GM12878 (cell line): ENCODE measurements at regions not wholly inside any gene's neighbourhood (a gene's known extent, or its start where the extent isn't known, plus 50 kb on each side); places are given as distances from the start of the nearest gene placed in this dataset.
"Not testable (repeated sequence)": the region's sequence is repeated elsewhere in the genome, so short reads cannot be mapped to it uniquely, and the experiment has no call there.

Source experiments
- ATAC-seq: fragments of 200-7000 bp; cut with Tn5 transposase; 3 replicates; pipeline ENCODE4 v1.9.1; 2020; ENCODE audit warnings: mild to moderate bottlenecking, moderate library complexity
- BruUV-seq: library from RNA; stranded (reverse); fragments of 400-500 nt; replicated peaks from 2 replicates; lab custom pipeline; 2021; lab: Mats Ljungman, UMichigan
- CTCF ChIA-PET: fragments of 300-600 bp; sonication (Branson Sonifier 250); formaldehyde crosslinking; extraction: SDS; loops from one replicate; lab custom pipeline; 2021; ENCODE audit warnings: inconsistent platforms; lab: Yijun Ruan, JAX
- POLR2A ChIA-PET: fragments of 350-600 bp; formaldehyde crosslinking; extraction: SDS; loops from one replicate; lab custom pipeline; 2021; ENCODE audit warnings: inconsistent platforms; lab: Charles Lee
- RAD21 ChIA-PET: fragments of 300-600 bp; sonication (Branson Sonifier 250); formaldehyde crosslinking; loops from one replicate; lab custom pipeline; 2023; ENCODE audit warnings: antibody characterized with exemption; ENCODE audit not compliant: unreplicated experiment; lab: Charles Lee
- SMC1A ChIA-PET: fragments of 300-600 bp; sonication (Branson Sonifier 250); formaldehyde crosslinking; loops from one replicate; lab custom pipeline; 2023; ENCODE audit not compliant: unreplicated experiment, uncharacterized antibody; lab: Charles Lee
- DNase-seq: peaks from one replicate; pipeline ENCODE4 v3.0.0-alpha.2; 2011; ENCODE audit warnings: low read depth, low spot score
- FAIRE-seq: peaks from 3 replicates; lab custom pipeline; 2011; peaks lifted over from hg19 to GRCh38; lab: Jason Lieb, UNC
- H2AFZ ChIP-seq: 2 replicates; pipeline ENCODE4 v1.6.0; 2011; ENCODE audit warnings: low read depth, low read length, control low read depth; ENCODE audit not compliant: control insufficient read depth
- H3K27ac ChIP-seq: 2 replicates; pipeline ENCODE4 v1.5.1; 2011; ENCODE audit warnings: control low read depth; ENCODE audit not compliant: control insufficient read depth, insufficient read depth
- H3K27me3 ChIP-seq, 2 experiments: replicated peaks in 1 of 2; 2 replicates each; pipeline versions ENCODE4 v1.6.0 to v1.6.1; 2011; ENCODE audit warnings: low read length in 1 of 2; ENCODE audit not compliant: control insufficient read depth in 2 of 2, insufficient read depth in 2 of 2
- H3K36me3 ChIP-seq, 2 experiments: 2 replicates each; pipeline ENCODE4 v1.5.1; 2011; ENCODE audit warnings: low read length in 1 of 2; ENCODE audit not compliant: control insufficient read depth in 2 of 2, insufficient read depth in 2 of 2
- H3K4me1 ChIP-seq: 2 replicates; pipeline ENCODE4 v1.6.1; 2011; ENCODE audit warnings: mild to moderate bottlenecking, low read length, moderate library complexity, mixed read lengths; ENCODE audit not compliant: control insufficient read depth, insufficient read depth
- H3K4me2 ChIP-seq: 2 replicates; pipeline ENCODE4 v1.6.0; 2011; ENCODE audit warnings: control low read depth; ENCODE audit not compliant: control insufficient read depth, insufficient read depth
- H3K4me3 ChIP-seq: fragments of 200-600 bp; sonication (generic); 2 replicates; pipeline ENCODE4 v1.5.1; 2016
- H3K79me2 ChIP-seq: 2 replicates; pipeline ENCODE4 v1.6.0; 2011; ENCODE audit warnings: low read length; ENCODE audit not compliant: control insufficient read depth, insufficient read depth
- H3K9ac ChIP-seq: 2 replicates; pipeline ENCODE4 v1.8.0; 2011; ENCODE audit warnings: low read length, control low read depth, mixed read lengths; ENCODE audit not compliant: control insufficient read depth, insufficient read depth
- H3K9me3 ChIP-seq: replicated peaks from 3 replicates; pipeline ENCODE4 v1.5.1; 2011; ENCODE audit warnings: mild to moderate bottlenecking, low read length; ENCODE audit not compliant: control insufficient read depth, insufficient read depth
- H4K20me1 ChIP-seq: 2 replicates; pipeline ENCODE4 v1.6.0; 2011; ENCODE audit not compliant: control insufficient read depth, insufficient read depth
- ATF2 ChIP-seq: IDR thresholded peaks from 2 replicates; pipeline ENCODE4 v1.6.1; 2012; ENCODE audit warnings: low read length, inconsistent platforms
- CHD1 ChIP-seq: IDR thresholded peaks from 2 replicates; pipeline ENCODE4 v1.6.1; 2012; ENCODE audit warnings: low read depth, low read length, improper control_type of control experiment
- CUX1 ChIP-seq: IDR thresholded peaks from 2 replicates; pipeline ENCODE4 v1.6.1; 2012; ENCODE audit warnings: improper control_type of control experiment, low read depth, low read length; ENCODE audit not compliant: insufficient replicate concordance
- FOXM1 ChIP-seq: IDR thresholded peaks from 2 replicates; pipeline ENCODE4 v1.6.1; 2012; ENCODE audit warnings: low read depth, mild to moderate bottlenecking, inconsistent platforms, low read length, moderate library complexity
- IKZF2 ChIP-seq, 2 experiments: fragments of 450-650 bp; IDR thresholded peaks; 2 replicates each; pipeline ENCODE4 v1.6.1; 2017; ENCODE audit warnings: mild to moderate bottlenecking in 2 of 2, moderate library complexity in 2 of 2
- IRF4 ChIP-seq: IDR thresholded peaks from 2 replicates; pipeline ENCODE4 v1.6.1; 2011; ENCODE audit warnings: low read depth, low read length
- MLLT1 ChIP-seq: fragments of 450-650 bp; IDR thresholded peaks from 2 replicates; pipeline ENCODE4 v1.6.1; 2016; ENCODE audit warnings: mild to moderate bottlenecking
- NFXL1 ChIP-seq: fragments of 450-650 bp; IDR thresholded peaks from 2 replicates; pipeline ENCODE4 v1.6.1; 2017; ENCODE audit warnings: antibody characterized with exemption, mild to moderate bottlenecking, borderline replicate concordance
- ZNF384 ChIP-seq: IDR thresholded peaks from 2 replicates; pipeline ENCODE4 v1.6.1; 2012; ENCODE audit warnings: low read depth, mild to moderate bottlenecking, low read length, improper control_type of control experiment, borderline replicate concordance
- ZZZ3 ChIP-seq: IDR thresholded peaks from 2 replicates; pipeline ENCODE4 v1.6.1; 2011; ENCODE audit warnings: low read depth; ENCODE audit not compliant: control insufficient read depth, insufficient read length
- WGBS: methylation state at CpG from one replicate; pipeline ENCODE4 v1.1.6; 2016; ENCODE audit warnings: low lambda C conversion rate; ENCODE audit not compliant: insufficient replicate concordance, insufficient coverage; ENCODE audit errors: missing lambda C conversion rate; 5-methylcytosine and 5-hydroxymethylcytosine counted together
- in situ Hi-C: fragments of 300-500 bp; cut with MboI; formaldehyde crosslinking; loops from 9 replicates; pipeline ENCODE4 v1.14.3; 2018; ENCODE audit warnings: mixed read lengths
- intact Hi-C: fragments of 100-400 bp; cut with micrococcal nuclease; formaldehyde crosslinking; loops from one replicate; pipeline ENCODE4 v1.14.2; 2022; ENCODE audit not compliant: unreplicated experiment

GRCh38 chr14:43547596-43547995 is 959.5 kb downstream of the FSCB start:
- H4K20me1 ChIP-seq, BruUV-seq, H2AFZ ChIP-seq, H3K4me1 ChIP-seq, H3K27me3 ChIP-seq, H3K9me3 ChIP-seq, H3K36me3 ChIP-seq, H3K79me2 ChIP-seq, FAIRE-seq, H3K4me2 ChIP-seq, in situ Hi-C loops, CTCF ChIA-PET, DNase-seq, ATAC-seq, POLR2A ChIA-PET, SMC1A ChIA-PET, H3K9ac ChIP-seq, H3K27ac ChIP-seq, H3K4me3 ChIP-seq, intact Hi-C loops, RAD21 ChIA-PET: not testable (repeated sequence)
- 39% methylated on average over 2 of the region's 2 CpGs for WGBS

- CTCF ChIA-PET: interaction anchor here (1.3 kb wide), 1 partner anchor 354 kb away, joined by 3 read pairs; no protein-coding TSS in a partner anchor
- TF ChIP-seq IKZF2 (IDR thresholded peaks at IDR 0.05) (no peak), IRF4 (no peak), CUX1 (no peak), MLLT1 (no peak), ATF2 (no peak), ZZZ3 (no peak), NFXL1 (no peak), CHD1 (no peak), ZNF384 (no peak), FOXM1 (no peak)
Measured at GRCh38 chr14:43541356-43541755, 965.7 kb downstream of the FSCB start.

More at GRCh38 chr14:43541356-43541755, 965.7 kb downstream of the FSCB start:
- H3K27me3 ChIP-seq: no peaks in the 10 kb centered on the region
- ChIA-PET POLR2A (no interaction called here), RAD21 (no interaction called here), SMC1A (no interaction called here)
- H3K79me2 ChIP-seq: no peaks in the 10 kb centered on the region
- BruUV-seq: no TSS peak
- H3K4me3 ChIP-seq: no peak overlapping the region
- no peaks in the 10 kb centered on the region for H3K36me3 ChIP-seq
- FAIRE-seq (no peak), DNase-seq (no peak), ATAC-seq (no peak)
- no peaks in the 10 kb centered on the region for H4K20me1 ChIP-seq
- H2AFZ ChIP-seq: no peak overlapping the region
- H3K4me1 ChIP-seq: no peaks in the 10 kb centered on the region
- intact Hi-C loops: no loop called here
- in situ Hi-C loops: no loop called here
- H3K4me2 ChIP-seq: no peak overlapping the region
- H3K9me3 ChIP-seq: no peaks in the 10 kb centered on the region
- no peak overlapping the region for H3K9ac ChIP-seq
- H3K27ac ChIP-seq: no peak overlapping the region
- WGBS: 53% methylated on average over 11 of the region's 11 CpGs
